OCI-LY7 (cell line): ENCODE measurements at regions not wholly inside any gene's neighbourhood (a gene's known extent, or its start where the extent isn't known, plus 50 kb on each side); places are given as distances from the start of the nearest gene placed in this dataset.

ENCODE experiments used
- CTCF ChIP-seq: fragments of 200-600 bp; sonication (generic); conservative IDR thresholded peaks from 2 replicates; pipeline ENCODE4 v1.5.1; 2014; ENCODE audit warnings: mild to moderate bottlenecking, antibody characterized with exemption, low read length, moderate library complexity, mixed read lengths
- EZH2phosphoT487 ChIP-seq: fragments of 200-600 bp; sonication (generic); IDR thresholded peaks from 2 replicates; pipeline ENCODE4 v1.6.1; 2018; ENCODE audit warnings: low read depth, borderline replicate concordance, mild to moderate bottlenecking, mixed run types, antibody characterized with exemption, low read length, moderate library complexity, mixed read lengths

DNA sequence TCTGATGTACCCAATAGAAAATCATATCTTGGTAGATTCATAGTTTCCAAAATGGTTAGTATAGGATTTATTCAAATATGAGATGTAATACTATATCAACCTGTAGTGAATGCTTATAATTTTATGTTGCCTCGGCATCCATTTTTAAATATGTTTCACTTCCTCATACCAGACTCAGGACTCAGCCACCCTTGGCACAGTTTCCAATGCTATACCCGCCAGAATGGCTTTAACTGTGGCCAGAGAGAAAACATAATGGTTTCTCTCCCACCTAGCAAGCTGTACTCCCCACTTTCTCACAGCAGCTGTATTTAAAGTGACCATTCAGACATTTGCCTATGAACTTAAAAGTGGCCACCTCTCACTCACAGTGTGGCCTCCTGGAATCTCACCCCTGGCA, 466.6 kb upstream of the PABPC4L start:
- TF ChIP-seq CTCF = no peak
- no peak for TF ChIP-seq EZH2phosphoT487
